Central memory CD8-positive, alpha-beta T cell (primary cell): ENCODE measurements at regions not wholly inside any gene's neighbourhood (a gene's known extent, or its start where the extent isn't known, plus 50 kb on each side); places are given as distances from the start of the nearest gene placed in this dataset.
A peak's percentile ranks its signal among the peaks of the same experiment; 100 is the strongest.
"Not testable (repeated sequence)": the region's sequence is repeated elsewhere in the genome, so short reads cannot be mapped to it uniquely, and the experiment has no call there.

Source experiments
- ATAC-seq: fragments of 150-1000 bp; cut with Tn5 transposase; replicated peaks from 2 replicates; pipeline ENCODE4 v1.10.0; 2022; ENCODE audit warnings: mild to moderate bottlenecking, moderate FRiP score, moderate number of reproducible peaks; ENCODE audit not compliant: poor library complexity, severe bottlenecking; ENCODE audit errors: extremely low read depth
- DNase-seq, 2 donors: peaks; one replicate each; pipeline ENCODE4 v3.0.0; 2021; ENCODE audit warnings: low spot score in 2 of 2
- H3K27ac Mint-ChIP-seq: one replicate; pipeline ENCODE4 v1.8.0; 2022; ENCODE audit warnings: low read depth, mild to moderate bottlenecking, moderate library complexity, mixed read lengths
- H3K27me3 Mint-ChIP-seq: one replicate; pipeline ENCODE4 v1.8.0; 2022; ENCODE audit warnings: mixed read lengths
- H3K36me3 Mint-ChIP-seq: one replicate; pipeline ENCODE4 v1.8.0; 2022; ENCODE audit warnings: mild to moderate bottlenecking, moderate library complexity, mixed read lengths; ENCODE audit not compliant: insufficient read depth
- H3K4me1 Mint-ChIP-seq: one replicate; pipeline ENCODE4 v1.8.0; 2022; ENCODE audit warnings: mixed read lengths
- H3K4me3 Mint-ChIP-seq: one replicate; pipeline ENCODE4 v1.8.0; 2022; ENCODE audit warnings: mild to moderate bottlenecking, moderate library complexity, mixed read lengths
- H3K9me3 Mint-ChIP-seq: one replicate; pipeline ENCODE4 v1.8.0; 2022; ENCODE audit warnings: mixed read lengths

- Mint-ChIP-seq H3K9me3 (no peaks in the 10 kb centered on the region), H3K27ac (peak overlapping the region; percentile 95), H3K36me3 (peaks cover 8% of the 10 kb centered on the region), H3K4me3 (no peak overlapping the region), H3K4me1 (peaks cover 89% of the 10 kb centered on the region), H3K27me3 (no peaks in the 10 kb centered on the region)
- no peak for ATAC-seq
- DNase-seq: no peak
Observed at GRCh38 chr6:144362042-144363018, 77.2 kb downstream of the UTRN start.

- peak overlapping the region; percentile 76 for H3K27ac Mint-ChIP-seq
- DNase-seq: no peak
- no peaks in the 10 kb centered on the region for H3K9me3 Mint-ChIP-seq
- peak overlapping the region; percentile 6 for H3K4me3 Mint-ChIP-seq
- peaks cover 9% of the 10 kb centered on the region for H3K36me3 Mint-ChIP-seq
- ATAC-seq: no peak
- H3K27me3 Mint-ChIP-seq: no peaks in the 10 kb centered on the region
- peaks cover 76% of the 10 kb centered on the region for H3K4me1 Mint-ChIP-seq
Observed at GRCh38 chr6:144364208-144364720, 79.1 kb downstream of the UTRN start.

- Mint-ChIP-seq H3K36me3 (peaks cover 10% of the 10 kb centered on the region), H3K27me3 (no peaks in the 10 kb centered on the region), H3K9me3 (no peaks in the 10 kb centered on the region), H3K27ac (peak overlapping the region; percentile 76), H3K4me1 (peaks cover 74% of the 10 kb centered on the region), H3K4me3 (peak overlapping the region; percentile 6)
- ATAC-seq (no peak), DNase-seq (no peak)
Observed at GRCh38 chr6:144364782-144365181, 79.6 kb downstream of the UTRN start.

- no peaks in the 10 kb centered on the region for H3K27me3 Mint-ChIP-seq
- H3K27ac Mint-ChIP-seq: no peak overlapping the region
- DNase-seq (no peak), ATAC-seq (no peak)
- no peak overlapping the region for H3K4me3 Mint-ChIP-seq
- H3K36me3 Mint-ChIP-seq: peaks cover 11% of the 10 kb centered on the region
- peaks cover 74% of the 10 kb centered on the region for H3K4me1 Mint-ChIP-seq
- no peaks in the 10 kb centered on the region for H3K9me3 Mint-ChIP-seq
Observed at GRCh38 chr6:144365271-144365670, 80.1 kb downstream of the UTRN start.

GRCh38 chr6:144369696-144370095 is 84.6 kb downstream of the UTRN start:
- not testable (repeated sequence) for H3K4me3 Mint-ChIP-seq, DNase-seq, H3K27me3 Mint-ChIP-seq, ATAC-seq, H3K9me3 Mint-ChIP-seq
- Mint-ChIP-seq H3K4me1 (peaks cover 59% of the 10 kb centered on the region), H3K27ac (peak overlapping the region; percentile 67), H3K36me3 (peaks cover 15% of the 10 kb centered on the region)

GRCh38 chr6:144372116-144372515 is 87.0 kb downstream of the UTRN start:
- peaks cover 53% of the 10 kb centered on the region for H3K4me1 Mint-ChIP-seq
- H3K27me3 Mint-ChIP-seq: no peaks in the 10 kb centered on the region
- ATAC-seq (no peak), DNase-seq (no peak)
- peaks cover 18% of the 10 kb centered on the region for H3K36me3 Mint-ChIP-seq
- H3K9me3 Mint-ChIP-seq: no peaks in the 10 kb centered on the region
- no peak overlapping the region for H3K27ac Mint-ChIP-seq
- H3K4me3 Mint-ChIP-seq: no peak overlapping the region

- H3K4me1 Mint-ChIP-seq: peaks cover 58% of the 10 kb centered on the region
- ATAC-seq (no peak), DNase-seq (no peak)
- H3K4me3 Mint-ChIP-seq: no peak overlapping the region
- peaks cover 20% of the 10 kb centered on the region for H3K36me3 Mint-ChIP-seq
- H3K27ac Mint-ChIP-seq: peak overlapping the region; percentile 14
- H3K9me3 Mint-ChIP-seq: no peaks in the 10 kb centered on the region
- H3K27me3 Mint-ChIP-seq: no peaks in the 10 kb centered on the region
Observed at GRCh38 chr6:144372611-144373594, 87.8 kb downstream of the UTRN start.

- not testable (repeated sequence) for DNase-seq, H3K9me3 Mint-ChIP-seq, H3K27ac Mint-ChIP-seq, H3K4me3 Mint-ChIP-seq, H3K27me3 Mint-ChIP-seq, ATAC-seq
- Mint-ChIP-seq H3K4me1 (peaks cover 69% of the 10 kb centered on the region), H3K36me3 (peaks cover 19% of the 10 kb centered on the region)
Observed at GRCh38 chr6:144374525-144374924, 89.4 kb downstream of the UTRN start.

GRCh38 chr6:144377586-144378210 is 92.6 kb downstream of the UTRN start:
- Mint-ChIP-seq H3K36me3 (peaks cover 11% of the 10 kb centered on the region), H3K9me3 (no peaks in the 10 kb centered on the region), H3K27me3 (no peaks in the 10 kb centered on the region), H3K27ac (peak overlapping the region; percentile 33), H3K4me3 (no peak overlapping the region), H3K4me1 (peaks cover 59% of the 10 kb centered on the region)
- DNase-seq (no peak), ATAC-seq (no peak)

GRCh38 chr6:144378437-144378836 is 93.3 kb downstream of the UTRN start:
- ATAC-seq (no peak), DNase-seq (no peak)
- no peaks in the 10 kb centered on the region for H3K9me3 Mint-ChIP-seq
- H3K36me3 Mint-ChIP-seq: peaks cover 8% of the 10 kb centered on the region
- H3K4me1 Mint-ChIP-seq: peaks cover 58% of the 10 kb centered on the region
- peak overlapping the region; percentile 6 for H3K4me3 Mint-ChIP-seq
- peak overlapping the region; percentile 9 for H3K27ac Mint-ChIP-seq
- H3K27me3 Mint-ChIP-seq: no peaks in the 10 kb centered on the region

- Mint-ChIP-seq H3K36me3 (peaks cover 8% of the 10 kb centered on the region), H3K27me3 (no peaks in the 10 kb centered on the region), H3K4me3 (peak overlapping the region; percentile 26), H3K9me3 (no peaks in the 10 kb centered on the region), H3K4me1 (peaks cover 64% of the 10 kb centered on the region), H3K27ac (peak overlapping the region; percentile 69)
- DNase-seq: no peak
- no peak for ATAC-seq
Observed at GRCh38 chr6:144379356-144379755, 94.2 kb downstream of the UTRN start.

- H3K27me3 Mint-ChIP-seq, ATAC-seq, H3K4me3 Mint-ChIP-seq, H3K9me3 Mint-ChIP-seq, DNase-seq, H3K36me3 Mint-ChIP-seq: not testable (repeated sequence)
- Mint-ChIP-seq H3K27ac (peak overlapping the region; percentile 35), H3K4me1 (peaks cover 63% of the 10 kb centered on the region)
Observed at GRCh38 chr6:144381499-144381898, 96.4 kb downstream of the UTRN start.
